ENCODE measurements at regions not wholly inside any gene's neighbourhood (a gene's known extent, or its start where the extent isn't known, plus 50 kb on each side); places are given as distances from the start of the nearest gene placed in this dataset.

- intact Hi-C loops (cut with micrococcal nuclease): no loop called here
- H3K36me3 ChIP-seq (ENCODE audit: control insufficient read depth in 1 of 2, insufficient read depth in 2 of 2, low read length in 2 of 2): no peaks in the 10 kb centered on the region
- no TSS peak for BruUV-seq (replicated peaks)
- no peaks in the 10 kb centered on the region for H3K9me2 ChIP-seq (ENCODE audit: insufficient read depth)
- ChIA-PET CTCF (interaction anchor here (0.6 kb wide), 1 partner anchor 10 kb away, joined by 5 read pairs; no protein-coding TSS in a partner anchor), POLR2A (interaction anchor here (0.6 kb wide), 1 partner anchor 86 kb away, joined by 3 read pairs; the partner anchor contains the start of gene SLC4A7), RAD21 (ENCODE audit: low non-redundant PET in 1 of 2, low total read pairs in 2 of 2, uncharacterized antibody in 2 of 2, unreplicated experiment in 2 of 2) (no interaction called here)
- ATAC-seq: no peak
- no peak overlapping the region for H2AFZ ChIP-seq (ENCODE audit: low read depth, low read length, poor library complexity, severe bottlenecking)
- DNase-seq (ENCODE audit: low read depth, low spot score): no peak
- no peaks in the 10 kb centered on the region for H3K79me2 ChIP-seq (ENCODE audit: insufficient read depth, low read length)
- H3K4me1 ChIP-seq (ENCODE audit: control insufficient read depth in 1 of 2, insufficient read depth in 2 of 2, low read length in 2 of 2): no peaks in the 10 kb centered on the region
- H4K20me1 ChIP-seq (ENCODE audit: insufficient read depth): no peaks in the 10 kb centered on the region
- H3K4me3 ChIP-seq (replicated peaks in 1 of 2; ENCODE audit: low read depth in 1 of 2, low read length in 2 of 2): no peak overlapping the region
- no peak overlapping the region for H3K9ac ChIP-seq (ENCODE audit: low read length)
- no peak overlapping the region for H3K27ac ChIP-seq (ENCODE audit: low read depth, low read length)
- TF ChIP-seq EZH2 (IDR thresholded peaks at IDR 0.05) (no peak), CBX3 (IDR thresholded peaks at IDR 0.05; ENCODE audit: low read depth) (no peak), SIN3A (IDR thresholded peaks at IDR 0.05; ENCODE audit: low read depth) (no peak)
- H3K4me2 ChIP-seq (ENCODE audit: low read length): no peak overlapping the region
- no peaks in the 10 kb centered on the region for H3K9me3 ChIP-seq (ENCODE audit: control insufficient read depth in 1 of 2, insufficient read depth in 1 of 2, low read depth in 1 of 2, low read length in 2 of 2)
- H3K27me3 ChIP-seq (ENCODE audit: insufficient read depth, low read length): no peaks in the 10 kb centered on the region
Observed at GRCh38 chr3:27570421-27571106, 86.4 kb upstream of the SLC4A7 start.

- no peaks in the 10 kb centered on the region for H3K27me3 ChIP-seq (ENCODE audit: insufficient read depth, low read length)
- no peaks in the 10 kb centered on the region for H3K4me1 ChIP-seq (ENCODE audit: control insufficient read depth in 1 of 2, insufficient read depth in 2 of 2, low read length in 2 of 2)
- CTCF ChIA-PET: no interaction called here
- no peak overlapping the region for H3K9ac ChIP-seq (ENCODE audit: low read length)
- no peak overlapping the region for H3K4me2 ChIP-seq (ENCODE audit: low read length)
- no peak overlapping the region for H3K27ac ChIP-seq (ENCODE audit: low read depth, low read length)
- RAD21 ChIA-PET (ENCODE audit: low non-redundant PET in 1 of 2, low total read pairs in 2 of 2, uncharacterized antibody in 2 of 2, unreplicated experiment in 2 of 2): no interaction called here
- H3K9me3 ChIP-seq (ENCODE audit: control insufficient read depth in 1 of 2, insufficient read depth in 1 of 2, low read depth in 1 of 2, low read length in 2 of 2): no peaks in the 10 kb centered on the region
- ATAC-seq (no peak), DNase-seq (ENCODE audit: low read depth, low spot score) (no peak)
- no peaks in the 10 kb centered on the region for H4K20me1 ChIP-seq (ENCODE audit: insufficient read depth)
- no peaks in the 10 kb centered on the region for H3K36me3 ChIP-seq (ENCODE audit: control insufficient read depth in 1 of 2, insufficient read depth in 2 of 2, low read length in 2 of 2)
- intact Hi-C loops (cut with micrococcal nuclease): no loop called here
- no peak overlapping the region for H2AFZ ChIP-seq (ENCODE audit: low read depth, low read length, poor library complexity, severe bottlenecking)
- no peak overlapping the region for H3K4me3 ChIP-seq (replicated peaks in 1 of 2; ENCODE audit: low read depth in 1 of 2, low read length in 2 of 2)
- no peaks in the 10 kb centered on the region for H3K9me2 ChIP-seq (ENCODE audit: insufficient read depth)
- POLR2A ChIA-PET: no interaction called here
- BruUV-seq (replicated peaks): no TSS peak
- TF ChIP-seq CEBPB (IDR thresholded peaks at IDR 0.05; ENCODE audit: low read depth): no peak
- no peak for TF ChIP-seq ELF1 (IDR thresholded peaks at IDR 0.05; ENCODE audit: borderline replicate concordance, low read depth)
- no peaks in the 10 kb centered on the region for H3K79me2 ChIP-seq (ENCODE audit: insufficient read depth, low read length)
Observed at GRCh38 chr3:27568393-27568792, 84.2 kb upstream of the SLC4A7 start.
